ENCODE measurements at regions not wholly inside any gene's neighbourhood (a gene's known extent, or its start where the extent isn't known, plus 50 kb on each side); places are given as distances from the start of the nearest gene placed in this dataset.
"Not testable (repeated sequence)": the region's sequence is repeated elsewhere in the genome, so short reads cannot be mapped to it uniquely, and the experiment has no call there.

- H2BK120ac ChIP-seq (ENCODE audit: low read depth, low read length); H4K5ac ChIP-seq (ENCODE audit: low read depth, low read length); intact Hi-C loops (cut with micrococcal nuclease); H2BK5ac ChIP-seq (ENCODE audit: low read depth, low read length, poor library complexity, severe bottlenecking); ATAC-seq (ENCODE audit: low read depth); H3K79me1 ChIP-seq (ENCODE audit: low read depth in 1 of 2, low read length in 2 of 2); H2BK15ac ChIP-seq (ENCODE audit: low read depth, low read length); CTCF ChIA-PET; H2AFZ ChIP-seq (replicated peaks; ENCODE audit: low read length, poor library complexity); H3K9me3 ChIP-seq (ENCODE audit: control insufficient read depth, insufficient read depth, low read length); H3K27ac ChIP-seq (ENCODE audit: insufficient read depth, low read length); H2AK9ac ChIP-seq (replicated peaks; ENCODE audit: low read depth, low read length, poor library complexity); H3K18ac ChIP-seq (ENCODE audit: low read depth, low read length); BruUV-seq (replicated peaks); H2AK5ac ChIP-seq (ENCODE audit: low read depth, low read length); H3K27me3 ChIP-seq (ENCODE audit: control insufficient read depth, insufficient read depth, low read length); H3K23ac ChIP-seq (ENCODE audit: low read depth, low read length); H3K4me2 ChIP-seq (ENCODE audit: low read depth, low read length); H3K9ac ChIP-seq (ENCODE audit: low read depth, low read length); POLR2A ChIA-PET (ENCODE audit: unreplicated experiment); H3K4ac ChIP-seq (ENCODE audit: low read depth, low read length); DNase-seq; H3K14ac ChIP-seq (replicated peaks; ENCODE audit: low read depth, low read length); H3K56ac ChIP-seq (ENCODE audit: extremely low read depth, insufficient read depth, low read length); H3K4me1 ChIP-seq (ENCODE audit: control insufficient read depth, insufficient read depth, low read length); H2BK20ac ChIP-seq (ENCODE audit: low read depth, low read length); in situ Hi-C loops (cut with MboI; ENCODE audit: low sequenced_read_pairs); H4K20me1 ChIP-seq (ENCODE audit: insufficient read depth, low read length); H3K36me3 ChIP-seq (ENCODE audit: control insufficient read depth, insufficient read depth, low read length); H3K9me1 ChIP-seq (ENCODE audit: insufficient read depth, low read length); H4K91ac ChIP-seq (ENCODE audit: insufficient read depth, low read depth, low read length); dilution Hi-C loops (cut with HindIII; ENCODE audit: low sequenced_read_pairs, unreplicated experiment); H3K4me3 ChIP-seq (ENCODE audit: insufficient read depth, low read depth, low read length); H4K8ac ChIP-seq (ENCODE audit: low read depth in 2 of 2, low read length in 2 of 2): not testable (repeated sequence)
- no CpG with 5 or more reads among the region's 23 CpGs for WGBS, 2 experiments (ENCODE audit: extremely low coverage in 2 of 2, insufficient read length in 1 of 2)
These were observed 5414.5 kb upstream of the TPTE start for GRCh38 chr21:5106767-5107464.

- H4K20me1 ChIP-seq (ENCODE audit: insufficient read depth, low read length); H4K8ac ChIP-seq (ENCODE audit: low read depth in 2 of 2, low read length in 2 of 2); H3K9ac ChIP-seq (ENCODE audit: low read depth, low read length); ATAC-seq (ENCODE audit: low read depth); H3K14ac ChIP-seq (replicated peaks; ENCODE audit: low read depth, low read length); H2AFZ ChIP-seq (replicated peaks; ENCODE audit: low read length, poor library complexity); H3K79me1 ChIP-seq (ENCODE audit: low read depth in 1 of 2, low read length in 2 of 2); H3K9me3 ChIP-seq (ENCODE audit: control insufficient read depth, insufficient read depth, low read length); H3K27me3 ChIP-seq (ENCODE audit: control insufficient read depth, insufficient read depth, low read length); H3K4ac ChIP-seq (ENCODE audit: low read depth, low read length); H4K5ac ChIP-seq (ENCODE audit: low read depth, low read length); dilution Hi-C loops (cut with HindIII; ENCODE audit: low sequenced_read_pairs, unreplicated experiment); H3K9me1 ChIP-seq (ENCODE audit: insufficient read depth, low read length); DNase-seq; H2AK5ac ChIP-seq (ENCODE audit: low read depth, low read length); H3K4me3 ChIP-seq (ENCODE audit: insufficient read depth, low read depth, low read length); H4K91ac ChIP-seq (ENCODE audit: insufficient read depth, low read depth, low read length); H2BK5ac ChIP-seq (ENCODE audit: low read depth, low read length, poor library complexity, severe bottlenecking); H2BK20ac ChIP-seq (ENCODE audit: low read depth, low read length); H3K4me2 ChIP-seq (ENCODE audit: low read depth, low read length); intact Hi-C loops (cut with micrococcal nuclease); CTCF ChIA-PET; in situ Hi-C loops (cut with MboI; ENCODE audit: low sequenced_read_pairs); H3K56ac ChIP-seq (ENCODE audit: extremely low read depth, insufficient read depth, low read length); H3K27ac ChIP-seq (ENCODE audit: insufficient read depth, low read length); H3K23ac ChIP-seq (ENCODE audit: low read depth, low read length); BruUV-seq (replicated peaks); H2AK9ac ChIP-seq (replicated peaks; ENCODE audit: low read depth, low read length, poor library complexity); POLR2A ChIA-PET (ENCODE audit: unreplicated experiment); H3K36me3 ChIP-seq (ENCODE audit: control insufficient read depth, insufficient read depth, low read length); H2BK15ac ChIP-seq (ENCODE audit: low read depth, low read length); H3K4me1 ChIP-seq (ENCODE audit: control insufficient read depth, insufficient read depth, low read length); H2BK120ac ChIP-seq (ENCODE audit: low read depth, low read length); H3K18ac ChIP-seq (ENCODE audit: low read depth, low read length): not testable (repeated sequence)
- WGBS, 2 experiments (ENCODE audit: extremely low coverage in 2 of 2, insufficient read length in 1 of 2) = no CpG with 5 or more reads among the region's 20 CpGs
These were observed 5413.7 kb upstream of the TPTE start for GRCh38 chr21:5107637-5108036.

Data from IMR-90 (cell line).